HepG2 (cell line): ENCODE measurements at regions not wholly inside any gene's neighbourhood (a gene's known extent, or its start where the extent isn't known, plus 50 kb on each side); places are given as distances from the start of the nearest gene placed in this dataset.

Experiments used
- ATAC-seq: fragments of 200-7000 bp; cut with Tn5 transposase; 3 replicates; pipeline ENCODE4 v1.9.1; 2020; ENCODE audit warnings: mild to moderate bottlenecking, moderate library complexity
- BruUV-seq: library from RNA; stranded (reverse); fragments of 400-500 nt; replicated peaks from 2 replicates; lab custom pipeline; 2021; lab: Mats Ljungman, UMichigan
- CTCF ChIA-PET: fragments of 300-600 bp; formaldehyde crosslinking; extraction: SDS; loops from one replicate; lab custom pipeline; 2021; ENCODE audit warnings: low total read pairs, inconsistent platforms, low intra/inter-chr PET ratio; lab: Yijun Ruan, JAX
- POLR2A ChIA-PET: fragments of 350-600 bp; sonication (Branson Sonifier 250); formaldehyde crosslinking; loops from one replicate; lab custom pipeline; 2020; ENCODE audit warnings: antibody characterized with exemption, inconsistent platforms; lab: Yijun Ruan, JAX
- DNase-seq: peaks from one replicate; pipeline ENCODE4 v3.0.0-alpha.2; 2015; ENCODE audit warnings: low spot score
- FAIRE-seq: peaks from 3 replicates; lab custom pipeline; 2011; peaks lifted over from hg19 to GRCh38; lab: Jason Lieb, UNC
- H2AFZ ChIP-seq: one replicate; pipeline ENCODE4 v1.6.1; 2011; ENCODE audit warnings: low read length, inconsistent platforms
- H3K27ac ChIP-seq: fragments of 300-600 bp; 3 replicates; pipeline ENCODE4 v1.8.0; 2011; ENCODE audit warnings: mixed run types, mild to moderate bottlenecking, mixed read lengths, low read length, inconsistent platforms; ENCODE audit not compliant: insufficient read depth; ENCODE audit errors: extremely low read length
- H3K27me3 ChIP-seq, 2 experiments: fragments of 200-600 bp in 1 of 2; 2 replicates in 1 of 2; 3 replicates in 1 of 2; pipeline versions ENCODE4 v1.6.0 to v1.8.0; 2011; ENCODE audit warnings: low read length in 2 of 2, mild to moderate bottlenecking in 2 of 2, moderate library complexity in 2 of 2, inconsistent platforms in 1 of 2; ENCODE audit not compliant: insufficient read depth in 2 of 2, control insufficient read depth in 1 of 2
- H3K36me3 ChIP-seq, 2 experiments: fragments of 200-600 bp in 1 of 2; replicated peaks in 1 of 2; 2 replicates in 1 of 2; 3 replicates in 1 of 2; pipeline versions ENCODE4 v1.5.1 to v1.8.0; 2011; ENCODE audit warnings: low read length in 2 of 2, inconsistent platforms in 1 of 2; ENCODE audit not compliant: insufficient read depth in 2 of 2, control insufficient read depth in 1 of 2
- H3K4me1 ChIP-seq: 2 replicates; pipeline ENCODE4 v1.5.1; 2012; ENCODE audit warnings: low read length, inconsistent platforms; ENCODE audit not compliant: insufficient read depth
- H3K4me2 ChIP-seq: 2 replicates; pipeline ENCODE4 v1.6.0; 2011; ENCODE audit warnings: low read depth, low read length, inconsistent platforms
- H3K4me3 ChIP-seq, 3 experiments: fragments of 200-600 bp in 1 of 3; sonication (generic), shearing (Covaris generic) in 1 of 3; replicated peaks in 1 of 3; 2 replicates each; pipeline ENCODE4 v1.5.1; 2011 to 2016; ENCODE audit warnings: low read length in 3 of 3, inconsistent platforms in 2 of 3, low read depth in 2 of 3, mild to moderate bottlenecking in 2 of 3, control low read depth in 1 of 3, mixed read lengths in 1 of 3; ENCODE audit not compliant: insufficient read depth in 1 of 3
- H3K79me2 ChIP-seq: one replicate; pipeline ENCODE4 v1.6.1; 2011; ENCODE audit warnings: low read length, inconsistent platforms; ENCODE audit not compliant: insufficient read depth
- H3K9ac ChIP-seq: 2 replicates; pipeline ENCODE4 v1.6.0; 2011; ENCODE audit warnings: mild to moderate bottlenecking, low read depth, low read length, inconsistent platforms; ENCODE audit not compliant: insufficient read depth
- H3K9me3 ChIP-seq: 2 replicates; pipeline ENCODE4 v1.5.1; 2012; ENCODE audit warnings: mild to moderate bottlenecking, low read length
- H4K20me1 ChIP-seq: 2 replicates; pipeline ENCODE4 v1.6.0; 2011; ENCODE audit warnings: inconsistent platforms, mild to moderate bottlenecking, low read length, moderate library complexity; ENCODE audit not compliant: insufficient read depth
- HMG20B ChIP-seq: conservative IDR thresholded peaks from 2 replicates; pipeline ENCODE4 v1.6.1; 2016; ENCODE audit warnings: missing genetic modification reagents, missing compliant biosample characterization
- JUN ChIP-seq: sonication (generic); formaldehyde crosslinking; IDR thresholded peaks from 2 replicates; pipeline ENCODE4 v1.4.0; 2020; ENCODE audit warnings: mild to moderate bottlenecking, missing genetic modification reagents
- MTA3 ChIP-seq: sonication (generic); formaldehyde crosslinking; IDR thresholded peaks from 2 replicates; pipeline ENCODE4 v1.4.0; 2020; ENCODE audit warnings: missing genetic modification reagents
- NFKB2 ChIP-seq: sonication (generic); formaldehyde crosslinking; IDR thresholded peaks from 2 replicates; pipeline ENCODE4 v1.4.0; 2020; ENCODE audit warnings: missing genetic modification reagents, borderline replicate concordance
- SRF ChIP-seq: IDR thresholded peaks from 2 replicates; pipeline ENCODE4 v1.6.1; 2011; ENCODE audit warnings: mild to moderate bottlenecking, low read depth, low read length, moderate library complexity
- ZNF350 ChIP-seq: sonication (generic); formaldehyde crosslinking; IDR thresholded peaks from 2 replicates; pipeline ENCODE4 v1.4.0; 2020; ENCODE audit warnings: mild to moderate bottlenecking, low read depth, missing genetic modification reagents, borderline replicate concordance
- ZSCAN30 ChIP-seq: sonication (generic); formaldehyde crosslinking; IDR thresholded peaks from 2 replicates; pipeline ENCODE4 v1.5.0; 2020; ENCODE audit warnings: mild to moderate bottlenecking, missing genetic modification reagents
- WGBS: methylation state at CpG from one replicate; pipeline ENCODE4 v1.1.6; 2017; ENCODE audit warnings: low lambda C conversion rate; 5-methylcytosine and 5-hydroxymethylcytosine counted together
- in situ Hi-C: cut with HindIII; loops from 2 replicates; pipeline ENCODE4 v1.10.0; 2017; ENCODE audit warnings: low pct_unique_long_range_greater_than_20kb; ENCODE audit not compliant: extremely low pct_ligation_motif_present
- intact Hi-C: fragments of 100-400 bp; cut with micrococcal nuclease; formaldehyde crosslinking; loops from one replicate; pipeline ENCODE4 v1.10.0; 2022; ENCODE audit not compliant: unreplicated experiment
- TF ChIP-seq, protein P1 (sequence below): sonication (generic); formaldehyde crosslinking; IDR thresholded peaks from 2 replicates; pipeline ENCODE4 v1.4.0; 2020; ENCODE audit warnings: missing genetic modification reagents
- TF ChIP-seq, protein P2 (sequence below): sonication (generic); formaldehyde crosslinking; IDR thresholded peaks from 2 replicates; pipeline ENCODE4 v1.5.0; 2020; ENCODE audit warnings: missing genetic modification reagents

DNA sequence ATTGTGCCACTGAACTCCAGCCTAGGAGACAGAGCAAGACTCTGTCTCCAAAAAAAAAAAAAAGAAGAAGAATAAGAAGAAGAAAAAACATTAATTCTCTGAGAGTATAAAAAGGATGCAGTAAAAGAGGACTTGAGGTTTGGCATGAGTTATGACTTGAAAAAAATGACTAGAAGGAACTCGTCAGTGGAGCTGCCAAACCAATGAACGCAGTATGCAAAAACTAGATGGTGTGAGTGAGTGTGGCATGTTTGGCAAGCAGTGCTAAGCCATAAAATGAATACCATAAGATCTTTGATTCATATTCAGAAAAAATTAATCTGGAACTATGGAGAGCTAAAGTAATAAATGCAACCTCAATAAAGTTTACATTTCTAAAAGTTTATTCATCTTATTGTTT lies 68.6 kb upstream of the MEOX2 start:
- FAIRE-seq: no peak
- no peak for ATAC-seq
- intact Hi-C loops: no loop called here

More for the DNA sequence above, 68.6 kb upstream of the MEOX2 start:
- ChIA-PET POLR2A (no interaction called here), CTCF (no interaction called here)
- peaks cover 45% of the 10 kb centered on the region for H3K9me3 ChIP-seq
- DNase-seq: no peak
- no peaks in the 10 kb centered on the region for H3K79me2 ChIP-seq
- 30% methylated on average over 2 of the region's 2 CpGs for WGBS
- TF ChIP-seq, protein P1, sequence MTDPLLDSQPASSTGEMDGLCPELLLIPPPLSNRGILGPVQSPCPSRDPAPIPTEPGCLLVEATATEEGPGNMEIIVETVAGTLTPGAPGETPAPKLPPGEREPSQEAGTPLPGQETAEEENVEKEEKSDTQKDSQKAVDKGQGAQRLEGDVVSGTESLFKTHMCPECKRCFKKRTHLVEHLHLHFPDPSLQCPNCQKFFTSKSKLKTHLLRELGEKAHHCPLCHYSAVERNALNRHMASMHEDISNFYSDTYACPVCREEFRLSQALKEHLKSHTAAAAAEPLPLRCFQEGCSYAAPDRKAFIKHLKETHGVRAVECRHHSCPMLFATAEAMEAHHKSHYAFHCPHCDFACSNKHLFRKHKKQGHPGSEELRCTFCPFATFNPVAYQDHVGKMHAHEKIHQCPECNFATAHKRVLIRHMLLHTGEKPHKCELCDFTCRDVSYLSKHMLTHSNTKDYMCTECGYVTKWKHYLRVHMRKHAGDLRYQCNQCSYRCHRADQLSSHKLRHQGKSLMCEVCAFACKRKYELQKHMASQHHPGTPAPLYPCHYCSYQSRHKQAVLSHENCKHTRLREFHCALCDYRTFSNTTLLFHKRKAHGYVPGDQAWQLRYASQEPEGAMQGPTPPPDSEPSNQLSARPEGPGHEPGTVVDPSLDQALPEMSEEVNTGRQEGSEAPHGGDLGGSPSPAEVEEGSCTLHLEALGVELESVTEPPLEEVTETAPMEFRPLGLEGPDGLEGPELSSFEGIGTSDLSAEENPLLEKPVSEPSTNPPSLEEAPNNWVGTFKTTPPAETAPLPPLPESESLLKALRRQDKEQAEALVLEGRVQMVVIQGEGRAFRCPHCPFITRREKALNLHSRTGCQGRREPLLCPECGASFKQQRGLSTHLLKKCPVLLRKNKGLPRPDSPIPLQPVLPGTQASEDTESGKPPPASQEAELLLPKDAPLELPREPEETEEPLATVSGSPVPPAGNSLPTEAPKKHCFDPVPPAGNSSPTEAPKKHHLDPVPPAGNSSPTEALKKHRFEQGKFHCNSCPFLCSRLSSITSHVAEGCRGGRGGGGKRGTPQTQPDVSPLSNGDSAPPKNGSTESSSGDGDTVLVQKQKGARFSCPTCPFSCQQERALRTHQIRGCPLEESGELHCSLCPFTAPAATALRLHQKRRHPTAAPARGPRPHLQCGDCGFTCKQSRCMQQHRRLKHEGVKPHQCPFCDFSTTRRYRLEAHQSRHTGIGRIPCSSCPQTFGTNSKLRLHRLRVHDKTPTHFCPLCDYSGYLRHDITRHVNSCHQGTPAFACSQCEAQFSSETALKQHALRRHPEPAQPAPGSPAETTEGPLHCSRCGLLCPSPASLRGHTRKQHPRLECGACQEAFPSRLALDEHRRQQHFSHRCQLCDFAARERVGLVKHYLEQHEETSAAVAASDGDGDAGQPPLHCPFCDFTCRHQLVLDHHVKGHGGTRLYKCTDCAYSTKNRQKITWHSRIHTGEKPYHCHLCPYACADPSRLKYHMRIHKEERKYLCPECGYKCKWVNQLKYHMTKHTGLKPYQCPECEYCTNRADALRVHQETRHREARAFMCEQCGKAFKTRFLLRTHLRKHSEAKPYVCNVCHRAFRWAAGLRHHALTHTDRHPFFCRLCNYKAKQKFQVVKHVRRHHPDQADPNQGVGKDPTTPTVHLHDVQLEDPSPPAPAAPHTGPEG (CRISPR knock-in tag): no peak
- TF ChIP-seq ZNF350 (no peak), SRF (no peak), NFKB2 (CRISPR knock-in tag) (no peak), HMG20B (no peak), ZSCAN30 (CRISPR knock-in tag) (no peak), MTA3 (CRISPR knock-in tag) (no peak), JUN (CRISPR knock-in tag) (no peak)
- TF ChIP-seq, protein P2, sequence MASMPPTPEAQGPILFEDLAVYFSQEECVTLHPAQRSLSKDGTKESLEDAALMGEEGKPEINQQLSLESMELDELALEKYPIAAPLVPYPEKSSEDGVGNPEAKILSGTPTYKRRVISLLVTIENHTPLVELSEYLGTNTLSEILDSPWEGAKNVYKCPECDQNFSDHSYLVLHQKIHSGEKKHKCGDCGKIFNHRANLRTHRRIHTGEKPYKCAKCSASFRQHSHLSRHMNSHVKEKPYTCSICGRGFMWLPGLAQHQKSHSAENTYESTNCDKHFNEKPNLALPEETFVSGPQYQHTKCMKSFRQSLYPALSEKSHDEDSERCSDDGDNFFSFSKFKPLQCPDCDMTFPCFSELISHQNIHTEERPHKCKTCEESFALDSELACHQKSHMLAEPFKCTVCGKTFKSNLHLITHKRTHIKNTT (CRISPR knock-in tag): no peak
- H3K4me1 ChIP-seq: no peaks in the 10 kb centered on the region
- no peaks in the 10 kb centered on the region for H3K27me3 ChIP-seq
- no peak overlapping the region for H3K4me2 ChIP-seq
- H3K27ac ChIP-seq: no peak overlapping the region
- no peaks in the 10 kb centered on the region for H4K20me1 ChIP-seq
- BruUV-seq: no TSS peak
- no peaks in the 10 kb centered on the region for H3K36me3 ChIP-seq
- no peak overlapping the region for H3K9ac ChIP-seq
- H3K4me3 ChIP-seq: no peak overlapping the region
- in situ Hi-C loops: no loop called here
- H2AFZ ChIP-seq: no peak overlapping the region
